ENCODE measurements at regions not wholly inside any gene's neighbourhood (a gene's known extent, or its start where the extent isn't known, plus 50 kb on each side); places are given as distances from the start of the nearest gene placed in this dataset.

- no peak for TF ChIP-seq CTCF (IDR thresholded peaks at IDR 0.05; ENCODE audit: control insufficient read depth, extremely low read depth, insufficient read depth)
- no peak overlapping the region for H3K4me3 ChIP-seq (ENCODE audit: low read depth, low read length)
- DNase-seq (ENCODE audit: low read depth): no peak
These were observed 245.0 kb downstream of the KCNJ2 start for GRCh38 chr17:70414300-70414699.

GRCh38 chr17:70420861-70421445, 251.6 kb downstream of the KCNJ2 start:
- DNase-seq (ENCODE audit: low read depth): no peak
- no peak overlapping the region for H3K4me3 ChIP-seq (ENCODE audit: low read depth, low read length)
- TF ChIP-seq CTCF (IDR thresholded peaks at IDR 0.05; ENCODE audit: control insufficient read depth, extremely low read depth, insufficient read depth): no peak

GRCh38 chr17:70422862-70423261, 253.5 kb downstream of the KCNJ2 start:
- no peak for DNase-seq (ENCODE audit: low read depth)
- TF ChIP-seq CTCF (IDR thresholded peaks at IDR 0.05; ENCODE audit: control insufficient read depth, extremely low read depth, insufficient read depth): no peak
- H3K4me3 ChIP-seq (ENCODE audit: low read depth, low read length): no peak overlapping the region

- DNase-seq (ENCODE audit: low read depth): no peak
- no peak overlapping the region for H3K4me3 ChIP-seq (ENCODE audit: low read depth, low read length)
- no peak for TF ChIP-seq CTCF (IDR thresholded peaks at IDR 0.05; ENCODE audit: control insufficient read depth, extremely low read depth, insufficient read depth)
These were observed 254.2 kb downstream of the KCNJ2 start for GRCh38 chr17:70423562-70423961.

- no peak overlapping the region for H3K4me3 ChIP-seq (ENCODE audit: low read depth, low read length)
- no peak for TF ChIP-seq CTCF (IDR thresholded peaks at IDR 0.05; ENCODE audit: control insufficient read depth, extremely low read depth, insufficient read depth)
- no peak for DNase-seq (ENCODE audit: low read depth)
These were observed 257.4 kb downstream of the KCNJ2 start for GRCh38 chr17:70426752-70427151.

- no peak for TF ChIP-seq CTCF (IDR thresholded peaks at IDR 0.05; ENCODE audit: control insufficient read depth, extremely low read depth, insufficient read depth)
- H3K4me3 ChIP-seq (ENCODE audit: low read depth, low read length): no peak overlapping the region
- no peak for DNase-seq (ENCODE audit: low read depth)
These were observed 265.5 kb downstream of the KCNJ2 start for GRCh38 chr17:70434536-70435490.

Data from LNCaP clone FGC (cell line).